GM10248 (cell line): ENCODE measurements at regions not wholly inside any gene's neighbourhood (a gene's known extent, or its start where the extent isn't known, plus 50 kb on each side); places are given as distances from the start of the nearest gene placed in this dataset.

Source experiments
- CTCF ChIA-PET: fragments of 300-600 bp; sonication (Branson Sonifier 250); formaldehyde crosslinking; extraction: SDS; loops from one replicate; lab custom pipeline; 2021; ENCODE audit warnings: antibody characterized with exemption; lab: Yijun Ruan, JAX
- POLR2A ChIA-PET: fragments of 350-650 bp; sonication (Branson Sonifier 250); formaldehyde crosslinking; extraction: SDS; loops from one replicate; lab custom pipeline; 2020; ENCODE audit warnings: antibody characterized with exemption; lab: Yijun Ruan, JAX
- DNase-seq: peaks from one replicate; pipeline ENCODE4 v3.0.0; 2012; ENCODE audit errors: extremely low spot score
- CTCF ChIP-seq: IDR thresholded peaks from 2 replicates; pipeline ENCODE4 v1.5.1; 2012; ENCODE audit warnings: mild to moderate bottlenecking, low read depth; ENCODE audit errors: extremely low read depth, missing control alignments, control extremely low read depth

GRCh38 chr3:76582632-76583378 lies 457.1 kb upstream of the ROBO2 start:
- ChIA-PET CTCF (no interaction called here), POLR2A (no interaction called here)
- TF ChIP-seq CTCF: no peak
- no peak for DNase-seq

- peak; percentile 60 for TF ChIP-seq CTCF
- ChIA-PET CTCF (interaction anchor here (1.0 to 1.9 kb wide), 3 partner anchors 13 to 16 kb away, joined by 3 to 6 read pairs (median 3); no protein-coding TSS in a partner anchor), POLR2A (no interaction called here)
- DNase-seq: peak; percentile 16
These were observed 454.0 kb upstream of the ROBO2 start for GRCh38 chr3:76585794-76586392.

GRCh38 chr3:76586471-76586870 lies 453.4 kb upstream of the ROBO2 start:
- CTCF ChIA-PET: interaction anchor here (1.0 to 1.9 kb wide), 3 partner anchors 13 to 17 kb away, joined by 3 to 6 read pairs (median 3); no protein-coding TSS in a partner anchor
- no peak for DNase-seq
- TF ChIP-seq CTCF: no peak
- POLR2A ChIA-PET: no interaction called here

DNA sequence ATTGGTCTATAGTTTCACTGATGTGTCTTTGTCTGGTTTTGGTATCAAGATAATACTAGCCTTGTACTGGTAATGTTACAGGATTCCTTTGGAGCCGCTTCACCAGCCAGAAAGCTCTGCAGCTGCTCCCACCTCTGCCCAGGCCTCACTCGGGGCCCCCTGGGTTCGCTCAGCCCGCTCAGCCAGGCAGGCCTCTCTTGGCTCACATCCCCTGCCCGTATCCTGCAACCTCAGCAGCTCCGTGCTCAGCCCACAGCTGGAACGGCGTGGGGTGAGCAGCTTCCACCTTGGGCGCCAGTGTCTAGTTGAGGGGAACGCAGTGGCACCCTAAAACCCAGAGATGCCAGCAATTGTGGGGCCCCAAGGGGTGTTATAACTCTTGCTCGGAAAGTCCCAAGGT lies 429.7 kb upstream of the ROBO2 start:
- no peak for DNase-seq
- POLR2A ChIA-PET: no interaction called here
- CTCF ChIA-PET: interaction anchor here (0.7 to 1.4 kb wide), 2 partner anchors 10 to 69 kb away, joined by 3 read pairs; no protein-coding TSS in a partner anchor
- no peak for TF ChIP-seq CTCF

- DNase-seq: no peak
- ChIA-PET CTCF (interaction anchor here (1.2 to 1.9 kb wide), 2 partner anchors 12 to 26 kb away, joined by 3 to 7 read pairs; no protein-coding TSS in a partner anchor), POLR2A (no interaction called here)
- TF ChIP-seq CTCF: no peak
These were observed 424.2 kb upstream of the ROBO2 start for GRCh38 chr3:76615719-76616118.

DNA sequence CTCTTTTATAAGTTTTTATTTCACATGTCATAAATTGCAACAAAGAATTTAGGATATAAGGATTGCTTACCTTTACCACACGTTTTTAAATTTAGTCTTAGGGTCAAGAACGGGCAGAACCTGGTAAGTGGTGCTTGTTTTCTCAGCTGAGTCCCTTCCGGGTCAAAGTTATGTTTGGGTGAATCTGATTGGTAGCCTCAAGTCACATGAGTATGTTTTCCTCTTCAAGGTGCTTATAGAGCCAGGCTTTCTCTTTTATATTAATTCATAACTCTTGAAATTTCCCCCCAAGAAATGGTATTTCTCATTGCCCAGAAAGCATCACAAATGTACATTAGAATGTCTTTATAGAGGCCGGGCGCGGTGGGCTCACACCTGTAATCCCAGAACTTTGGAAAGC lies 415.7 kb upstream of the ROBO2 start:
- TF ChIP-seq CTCF: no peak
- CTCF ChIA-PET: interaction anchor here (1.4 kb wide), 1 partner anchor 9 kb away, joined by 3 read pairs; no protein-coding TSS in a partner anchor
- POLR2A ChIA-PET: no interaction called here
- no peak for DNase-seq
